NCI-H82 (cell line): ENCODE measurements at regions not wholly inside any gene's neighbourhood (a gene's known extent, or its start where the extent isn't known, plus 50 kb on each side); places are given as distances from the start of the nearest gene placed in this dataset.
A peak's percentile ranks its signal among the peaks of the same experiment; 100 is the strongest.

Experiments
- DNase-seq: peaks from one replicate; lab custom pipeline; 2025; lab: John Stamatoyannopoulos, UW

DNA sequence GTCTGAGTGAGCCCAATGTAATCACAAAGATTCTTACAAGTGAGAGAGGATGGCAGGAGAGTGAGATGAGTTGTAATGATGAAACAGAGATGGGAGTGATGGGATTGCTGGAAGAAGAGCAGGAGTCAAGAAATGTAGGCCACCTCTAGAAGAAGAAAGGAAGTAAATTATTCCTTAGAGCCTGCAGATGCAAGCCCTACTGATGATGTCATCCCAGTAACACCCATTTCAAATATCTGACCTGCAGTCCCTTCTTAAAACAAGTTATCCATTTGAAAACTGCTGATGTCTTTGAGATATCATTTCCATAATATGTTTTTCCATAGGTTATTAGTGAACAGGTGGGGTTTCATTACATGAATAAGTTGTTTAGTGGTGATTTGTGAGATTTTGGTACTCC, 888.0 kb upstream of the SLC39A10 start:
- no peak for DNase-seq

DNA sequence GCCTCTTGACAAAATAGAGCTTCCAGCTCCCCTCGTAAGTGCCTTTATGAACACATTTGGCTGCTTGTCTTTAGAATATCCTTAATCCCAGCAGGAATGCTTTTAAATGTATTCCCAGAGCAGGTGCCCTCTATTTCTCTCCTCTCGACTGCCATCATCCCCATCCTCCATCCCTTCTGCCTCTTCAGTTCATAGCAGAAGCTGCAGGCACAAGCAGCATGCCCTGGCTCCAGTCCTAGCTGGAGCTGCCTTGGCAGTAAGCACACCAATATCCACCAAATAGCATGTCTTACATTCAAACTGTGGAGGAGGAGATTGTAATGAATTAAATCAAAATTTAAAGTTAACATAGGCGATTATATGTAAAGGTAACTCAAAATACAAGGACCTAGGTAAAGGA, 891.3 kb upstream of the SLC39A10 start:
- DNase-seq: no peak

DNA sequence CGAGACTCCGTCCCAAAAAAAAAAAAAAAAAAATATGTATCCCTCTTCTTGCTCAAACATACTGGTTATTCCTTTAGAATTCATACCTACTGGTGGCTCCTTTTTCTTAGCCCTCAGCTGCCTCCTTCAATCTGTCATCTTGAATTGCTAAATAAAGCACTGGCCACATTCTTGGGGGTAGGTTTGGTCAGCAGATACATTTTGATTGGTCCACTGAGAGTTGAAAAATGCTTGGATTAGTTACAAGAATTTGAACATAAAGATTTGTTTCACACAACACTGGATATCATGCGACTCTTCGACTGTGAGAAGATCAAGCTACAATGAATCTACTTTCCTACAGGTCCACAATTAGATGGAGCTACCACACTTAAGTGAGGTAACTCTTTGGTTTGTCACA, 906.1 kb upstream of the SLC39A10 start:
- no peak for DNase-seq

DNA sequence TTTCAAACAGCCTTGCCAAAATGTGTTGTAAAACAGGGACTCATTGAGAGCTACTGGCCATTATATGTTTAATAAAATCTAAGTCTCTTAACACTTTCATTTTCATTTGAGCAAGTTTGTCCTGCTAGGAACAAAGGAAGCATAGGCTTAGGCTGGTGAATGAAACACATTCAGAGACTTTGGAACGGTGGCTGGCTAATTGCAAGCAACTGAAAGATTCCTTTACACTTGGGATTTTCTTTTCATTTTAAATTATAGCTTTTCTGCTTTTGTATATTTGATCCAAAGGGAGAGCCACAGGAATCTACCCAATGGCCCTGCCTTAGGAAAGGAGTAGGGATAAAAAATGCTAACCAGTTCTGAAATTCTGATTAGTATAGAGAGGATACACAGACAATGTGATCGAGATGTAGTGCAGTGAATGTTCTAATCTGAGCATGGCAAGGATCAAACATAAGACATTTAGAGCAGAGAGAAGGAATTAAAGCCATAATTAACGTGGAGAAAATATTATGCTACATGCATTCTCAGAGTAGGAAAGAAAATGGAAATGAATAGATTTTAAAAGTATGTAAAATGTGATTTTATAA, 911.4 kb upstream of the SLC39A10 start:
- no peak for DNase-seq

DNA sequence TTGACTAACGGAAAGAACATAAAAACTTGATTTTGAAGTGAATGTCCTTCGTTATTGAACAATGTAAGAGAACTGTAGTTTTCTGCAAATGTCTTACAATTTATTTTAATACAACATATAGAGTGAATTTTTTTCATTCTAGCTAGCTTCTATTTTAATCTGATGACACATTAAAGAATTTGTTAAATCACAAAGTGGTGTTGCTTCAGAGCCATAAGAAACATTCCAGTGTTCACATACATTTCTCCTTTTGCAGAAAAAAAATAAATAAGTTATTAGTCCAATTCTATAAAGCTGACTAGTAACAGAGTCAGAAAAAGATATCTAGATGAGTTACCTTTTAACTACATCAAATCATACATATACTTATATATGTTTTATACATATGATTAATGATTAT, 914.3 kb upstream of the SLC39A10 start:
- DNase-seq: no peak

DNA sequence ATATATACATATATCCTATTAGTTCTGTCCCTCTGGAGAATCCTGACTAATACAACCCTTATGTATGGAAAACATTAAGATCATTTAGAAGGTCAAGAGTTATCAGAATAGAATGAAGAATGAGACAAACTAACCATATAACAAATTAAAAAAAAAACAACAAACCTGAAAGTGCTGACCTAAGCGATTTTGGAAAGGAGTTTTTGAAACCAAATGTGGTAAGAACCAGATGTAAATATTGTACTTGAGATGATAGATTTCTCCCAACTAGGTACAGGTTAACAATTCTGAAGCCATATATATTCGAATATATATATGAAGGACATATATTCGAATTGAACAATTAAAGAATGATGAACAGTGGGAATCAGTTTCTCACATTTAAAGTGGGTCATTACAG, 917.8 kb upstream of the SLC39A10 start:
- DNase-seq: no peak

DNA sequence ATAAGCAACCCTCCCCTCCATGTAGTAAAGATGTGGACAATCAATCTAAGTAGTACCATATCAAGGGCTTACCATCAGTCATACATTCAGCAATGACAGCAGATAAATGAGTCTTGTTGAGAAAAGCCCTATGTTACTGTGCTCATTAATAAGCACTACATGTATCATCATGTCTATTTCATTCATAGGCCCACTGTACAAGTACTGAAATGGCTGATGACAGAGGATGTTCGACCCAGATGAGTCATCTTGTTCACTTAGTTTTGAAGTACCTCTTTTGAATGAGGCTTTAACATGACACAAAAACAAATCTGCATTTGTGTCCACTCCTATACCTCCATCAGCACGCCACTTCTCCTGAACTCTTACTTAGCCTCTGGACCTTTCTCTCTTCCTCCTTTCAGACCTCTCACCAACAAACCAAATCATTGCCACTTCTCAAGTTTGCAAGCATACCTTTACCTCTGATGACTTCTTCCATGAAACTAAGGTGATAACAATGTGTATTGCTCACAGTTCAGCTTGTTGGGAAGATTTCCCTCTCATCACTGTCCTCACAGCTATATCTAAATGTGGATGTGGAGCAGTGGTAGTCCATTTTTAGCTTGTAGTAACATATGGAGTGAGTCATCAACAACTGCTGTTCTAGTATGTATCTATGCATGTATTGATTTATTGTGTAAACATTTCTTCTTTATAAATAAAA, 921.0 kb upstream of the SLC39A10 start:
- DNase-seq: no peak

DNA sequence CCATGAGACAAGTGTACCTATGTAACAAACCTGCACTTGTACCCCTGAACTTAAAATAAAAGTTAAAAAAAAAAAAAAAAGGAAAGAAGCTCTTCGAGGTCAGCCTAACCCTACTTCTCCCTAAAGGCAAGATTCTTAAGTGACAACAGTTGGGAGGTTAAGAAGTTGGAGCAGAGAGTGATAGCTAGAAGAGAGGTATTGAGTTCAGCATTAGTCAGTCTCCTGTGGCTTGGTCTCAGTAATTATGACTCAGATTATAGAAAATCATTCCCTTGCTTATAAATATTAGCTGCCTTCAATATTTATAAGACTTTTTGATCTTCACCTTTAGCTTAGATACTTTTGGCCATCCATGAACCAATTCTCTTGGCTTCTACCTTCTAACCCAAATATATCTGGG, 926.8 kb upstream of the SLC39A10 start:
- no peak for DNase-seq

DNA sequence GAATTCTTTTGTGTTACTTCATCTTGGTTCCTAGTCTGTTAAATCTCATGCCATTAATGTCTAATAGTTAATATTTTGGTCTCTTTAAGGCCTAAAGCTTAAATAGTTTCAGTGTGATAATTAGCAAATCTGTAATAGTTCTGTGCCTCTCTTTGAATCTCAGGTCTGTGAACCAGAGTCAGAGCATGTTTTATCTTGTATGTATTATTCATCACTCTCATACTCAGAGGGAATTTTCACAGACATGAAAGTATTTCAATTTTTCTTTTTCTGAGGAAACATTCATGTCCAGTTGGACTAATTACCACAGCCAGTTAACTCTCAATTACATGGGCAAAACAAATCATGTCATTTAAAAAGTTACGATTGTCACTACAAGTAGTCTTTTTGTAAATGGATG, 931.9 kb upstream of the SLC39A10 start:
- no peak for DNase-seq

DNA sequence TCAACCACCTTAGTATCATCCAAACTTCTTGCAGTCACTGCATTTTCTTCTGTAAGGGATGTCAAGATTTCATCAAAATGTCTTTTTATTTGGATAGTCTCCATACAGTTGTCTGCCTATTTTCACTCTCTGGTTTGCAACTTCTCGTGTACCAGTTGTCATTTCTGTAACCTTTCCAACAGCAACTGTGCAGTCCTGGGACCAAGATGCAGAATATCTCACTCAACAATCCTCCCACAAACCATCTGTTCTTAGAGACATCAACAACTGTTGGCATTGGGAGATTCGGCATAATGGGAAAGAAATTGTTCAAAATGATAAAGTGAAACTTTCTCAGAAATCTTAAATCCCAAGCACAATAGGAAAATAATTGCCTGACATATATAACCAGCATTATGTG, 933.6 kb upstream of the SLC39A10 start:
- DNase-seq: no peak

DNA sequence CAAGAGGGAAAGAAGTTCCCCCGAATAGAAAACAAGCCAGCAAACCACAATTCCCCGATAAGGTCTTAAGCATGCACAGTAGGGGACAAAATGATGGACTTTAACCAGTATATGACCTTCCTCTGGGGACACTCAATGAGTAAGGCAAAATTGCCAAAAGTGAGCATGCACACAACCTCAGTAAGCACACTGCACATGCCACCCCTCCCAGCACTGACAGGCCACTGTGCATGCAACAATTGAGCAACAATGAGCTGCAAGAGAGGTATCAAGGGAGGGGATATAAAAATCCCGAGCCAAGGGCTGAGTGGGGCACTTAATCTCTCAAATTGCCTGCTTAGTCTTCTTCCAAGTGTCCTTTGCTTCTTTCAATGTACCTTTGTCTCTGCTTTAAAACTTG, 935.8 kb upstream of the SLC39A10 start:
- DNase-seq: no peak

DNA sequence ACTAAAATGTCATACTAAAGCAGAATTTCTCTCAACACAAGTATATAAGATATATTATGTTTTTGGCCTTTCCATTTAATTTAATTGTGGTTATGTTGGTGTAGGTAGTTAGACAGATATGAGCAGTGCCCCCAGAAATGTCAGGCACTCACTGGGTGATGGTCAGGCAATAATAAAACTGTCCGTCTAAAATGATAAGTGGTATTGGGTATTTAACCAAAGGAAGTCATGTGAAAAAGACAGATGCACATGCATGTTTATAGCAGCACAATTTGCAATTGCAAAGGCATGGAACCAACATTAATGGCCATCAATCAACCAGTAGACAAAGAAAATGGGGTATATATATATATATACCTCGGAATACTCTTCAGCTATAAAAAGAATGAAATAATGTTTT, 936.6 kb upstream of the SLC39A10 start:
- DNase-seq: no peak

DNA sequence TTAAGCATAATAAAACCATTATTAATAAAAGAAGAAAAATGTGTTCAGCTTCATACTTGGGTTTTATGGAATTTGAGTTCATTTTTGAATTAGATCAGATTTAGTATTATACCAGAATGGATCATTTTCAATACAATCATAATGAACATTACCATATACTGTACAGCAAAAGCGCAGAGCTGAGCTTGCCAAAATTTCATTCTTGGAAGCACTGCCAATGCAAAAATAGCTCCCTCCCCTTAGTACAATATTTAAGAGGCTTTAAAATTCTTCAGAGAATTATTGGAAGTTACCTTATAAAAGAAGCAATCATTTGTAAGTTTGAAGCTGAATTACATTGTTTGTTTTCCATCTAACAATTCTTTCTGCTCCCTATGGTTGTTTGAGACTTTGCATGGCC, 938.1 kb upstream of the SLC39A10 start:
- DNase-seq: no peak

DNA sequence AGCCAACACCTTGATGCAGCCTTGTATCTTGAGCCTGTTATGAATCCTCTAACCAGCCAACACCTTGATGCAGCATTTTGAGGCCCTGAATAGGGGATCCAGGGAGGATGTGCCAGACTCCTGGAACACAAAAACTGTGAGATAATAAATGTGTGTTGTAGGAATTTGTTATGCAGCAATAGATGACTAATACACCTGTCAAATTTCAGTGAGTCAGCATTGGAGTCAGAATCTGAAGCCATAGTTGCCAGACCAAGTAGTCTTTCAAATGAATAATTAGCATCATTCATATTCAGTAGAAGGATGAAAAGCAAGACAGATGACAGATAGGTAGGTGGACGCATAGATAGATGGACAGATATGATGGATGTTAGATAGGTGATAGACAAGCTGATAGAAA, 942.5 kb upstream of the SLC39A10 start:
- DNase-seq: no peak

DNA sequence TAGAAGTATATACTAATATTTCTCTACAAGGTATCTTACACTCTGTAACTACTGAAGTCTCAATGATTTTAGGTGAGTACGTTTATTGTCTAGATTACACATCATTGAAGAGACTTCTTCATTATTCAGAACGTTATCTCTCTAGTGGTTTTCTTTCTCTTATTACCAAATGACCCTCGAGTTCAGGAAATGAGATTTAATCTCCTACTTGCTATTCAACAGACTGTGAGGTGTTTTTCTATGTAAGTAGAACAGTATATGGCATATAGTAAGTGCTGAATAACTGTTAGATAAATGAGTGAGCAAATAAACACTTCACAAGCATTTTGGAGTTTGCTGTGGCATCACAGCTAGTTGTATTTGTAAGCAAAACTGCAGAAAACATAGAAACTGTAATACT, 947.2 kb upstream of the SLC39A10 start:
- DNase-seq: no peak

DNA sequence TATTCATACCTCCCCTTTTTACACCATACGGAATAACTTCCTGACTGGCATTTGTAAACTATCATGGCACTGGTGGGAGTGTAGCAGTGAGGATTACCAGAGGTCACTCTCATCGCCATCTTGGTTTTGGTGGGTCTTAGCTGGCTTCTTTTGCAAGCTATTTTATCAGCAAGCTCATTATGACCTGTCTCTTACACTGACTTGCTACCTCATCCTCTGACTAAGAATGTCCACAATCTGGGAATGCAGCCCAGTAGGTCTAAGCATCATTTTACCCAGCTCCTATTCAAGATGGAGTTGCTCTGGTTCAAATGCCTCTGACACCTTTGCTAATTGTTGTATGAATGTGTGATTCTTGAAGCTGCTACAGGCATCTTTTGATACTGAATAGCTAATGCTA, 950.8 kb upstream of the SLC39A10 start:
- DNase-seq: no peak

DNA sequence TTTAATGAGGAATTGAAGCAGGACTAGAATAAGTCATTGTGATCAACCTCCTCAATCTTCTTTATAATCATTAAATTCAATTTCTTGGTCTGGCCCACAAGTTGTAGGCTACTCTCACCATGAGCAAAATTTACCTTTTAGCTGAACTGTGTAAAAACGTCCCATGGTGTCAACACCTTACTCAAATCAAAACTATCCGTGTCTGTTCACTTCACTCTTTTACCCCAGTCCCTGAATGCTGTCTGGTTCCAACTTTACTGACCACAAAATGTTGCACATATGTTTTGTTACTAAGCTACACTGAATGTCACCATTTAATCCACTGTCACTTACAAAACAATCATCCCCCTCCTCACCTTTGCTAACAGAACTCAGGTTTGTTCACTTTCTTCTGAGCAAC, 951.6 kb upstream of the SLC39A10 start:
- DNase-seq: no peak

DNA sequence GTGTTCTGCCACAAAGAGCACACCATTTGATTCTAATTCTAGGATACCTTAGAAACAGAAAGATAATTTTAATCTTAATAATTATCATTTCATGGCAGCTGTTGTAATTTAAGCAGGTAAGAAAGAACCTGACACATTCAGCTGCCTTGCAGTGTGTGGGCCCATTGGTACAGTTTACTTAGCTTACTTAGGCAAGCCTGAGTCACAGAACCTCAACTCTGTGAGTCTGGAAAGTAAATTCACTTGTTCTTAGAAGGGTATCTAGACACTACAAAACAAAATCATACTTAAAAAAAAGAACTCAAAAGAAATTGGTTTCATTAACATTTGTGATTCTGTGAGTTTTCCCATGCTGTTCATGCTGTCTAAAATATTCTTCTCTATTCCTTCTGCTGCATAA, 956.3 kb upstream of the SLC39A10 start:
- DNase-seq: no peak

DNA sequence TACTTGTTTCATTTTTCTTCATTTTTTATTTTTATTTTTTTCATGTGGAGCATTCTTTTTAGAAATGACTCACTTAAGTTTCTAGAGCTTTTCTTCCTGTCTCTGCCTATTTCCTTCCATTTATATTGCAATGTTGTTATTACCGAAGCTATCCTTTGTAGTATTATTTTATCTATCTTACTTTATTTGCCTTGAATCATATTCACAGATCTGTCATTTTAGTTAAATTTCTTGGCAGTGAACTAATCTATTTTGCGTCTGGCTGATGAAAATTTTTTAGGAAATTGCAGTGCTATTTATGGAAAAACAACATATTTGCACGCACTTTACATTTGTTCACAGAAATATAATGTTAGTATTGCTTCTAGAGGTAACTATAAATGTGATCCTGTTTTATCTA, 956.9 kb upstream of the SLC39A10 start:
- DNase-seq: no peak

DNA sequence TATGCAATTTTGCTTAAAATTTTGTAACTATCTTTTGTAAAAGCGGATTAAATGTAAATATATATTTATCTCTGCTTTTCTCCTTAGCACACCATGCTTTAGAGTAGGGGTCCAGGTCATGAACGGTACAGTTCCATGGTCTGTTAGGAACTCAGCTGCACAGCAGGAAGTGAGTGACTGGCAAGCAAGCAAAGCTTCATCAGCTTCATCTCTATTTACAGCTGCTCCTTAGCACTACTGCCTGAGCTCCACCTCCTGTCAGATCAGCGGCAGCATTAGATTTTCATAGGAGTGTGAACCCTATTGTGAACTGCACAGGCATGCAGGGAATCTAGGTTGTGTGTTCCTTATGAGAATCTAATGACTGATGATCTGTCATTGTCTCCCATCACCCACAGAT, 959.0 kb upstream of the SLC39A10 start:
- DNase-seq: peak; percentile 8

DNA sequence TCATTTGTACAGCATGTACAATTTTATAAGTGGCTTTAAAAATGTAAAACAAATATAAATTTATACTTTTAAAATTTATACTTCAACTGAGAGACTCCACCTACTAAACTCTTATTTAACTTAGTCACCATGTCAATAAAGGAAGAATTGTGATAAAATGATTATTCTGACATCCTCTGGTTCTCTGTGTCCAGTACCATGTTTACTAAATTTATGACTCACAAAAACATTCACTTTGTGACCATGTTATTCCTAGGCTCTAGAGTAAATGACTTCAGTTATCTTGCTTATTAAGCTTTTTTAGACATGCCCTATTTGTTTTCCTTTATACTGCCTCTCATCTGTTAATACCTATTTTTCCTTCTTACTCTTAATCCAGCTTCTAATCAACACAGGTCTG, 959.6 kb upstream of the SLC39A10 start:
- DNase-seq: no peak

DNA sequence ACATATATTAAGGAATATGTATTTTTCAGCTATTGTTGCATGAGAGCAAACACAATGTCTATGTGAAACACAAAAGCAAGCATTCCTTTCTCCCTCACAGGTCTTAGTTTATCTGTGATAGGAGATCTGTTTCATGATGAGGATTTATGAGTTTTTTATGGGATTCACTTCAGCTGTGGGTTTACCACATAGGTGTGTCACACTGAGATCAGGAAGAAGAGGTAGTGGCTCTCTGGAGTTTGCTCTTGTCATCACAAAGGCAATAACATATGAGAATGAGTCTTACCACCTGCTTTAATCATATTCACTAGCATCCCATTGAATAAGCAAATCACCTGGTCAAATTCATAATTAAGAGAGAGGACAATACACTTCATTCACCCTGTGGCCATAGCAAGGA, 960.3 kb upstream of the SLC39A10 start:
- no peak for DNase-seq

DNA sequence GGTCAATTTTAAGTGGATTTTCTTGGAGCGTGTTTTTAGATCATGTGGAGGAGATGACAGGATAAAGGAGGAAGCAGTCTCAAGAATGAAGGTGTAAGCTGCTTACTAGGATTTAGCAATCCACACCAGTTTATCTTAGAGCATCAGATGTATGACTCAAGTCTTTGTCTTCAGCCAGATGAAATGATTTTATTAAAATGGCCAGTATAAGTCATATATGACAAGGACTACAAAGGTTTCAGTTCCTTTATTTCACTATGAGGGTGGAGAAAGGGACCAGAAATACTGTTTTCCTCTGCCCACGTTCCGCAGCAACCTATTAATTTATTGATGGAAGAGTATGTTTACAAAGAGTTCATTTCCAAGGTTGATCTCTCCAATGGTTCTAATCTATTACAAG, 970.5 kb upstream of the SLC39A10 start:
- DNase-seq: peak; percentile 79

DNA sequence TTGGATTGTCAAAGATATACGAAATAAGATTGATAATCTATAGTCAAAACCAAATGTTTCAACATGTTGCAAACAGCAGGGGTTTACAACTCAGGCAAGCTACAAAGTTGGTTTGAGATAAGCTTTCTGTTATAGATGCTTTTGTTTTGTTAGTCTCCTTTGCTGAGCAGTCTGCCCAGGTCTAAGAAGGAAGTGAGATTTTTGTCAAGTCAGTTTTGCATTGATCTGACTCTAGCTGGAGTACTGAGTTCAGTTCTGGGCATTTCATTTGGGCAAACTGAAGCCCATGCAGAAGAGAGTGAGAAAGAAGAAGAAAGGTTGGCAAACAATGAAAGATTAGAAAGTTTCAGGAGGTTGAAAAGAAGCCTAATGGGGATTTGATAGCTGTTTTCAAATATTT, 983.0 kb upstream of the SLC39A10 start:
- no peak for DNase-seq
